KMS-11 (cell line): ENCODE measurements at regions not wholly inside any gene's neighbourhood (a gene's known extent, or its start where the extent isn't known, plus 50 kb on each side); places are given as distances from the start of the nearest gene placed in this dataset.

Experiments
- H2AFZ ChIP-seq: fragments of 200-600 bp; sonication (generic); 2 replicates; pipeline ENCODE4 v1.6.1; 2016; ENCODE audit warnings: antibody characterized with exemption, mixed run types, low read depth
- H3K27ac ChIP-seq: fragments of 200-600 bp; sonication (generic); 2 replicates; pipeline ENCODE4 v1.6.1; 2016; ENCODE audit warnings: mild to moderate bottlenecking, mixed run types
- H3K27me3 ChIP-seq: fragments of 200-600 bp; sonication (generic); 2 replicates; pipeline ENCODE4 v1.6.1; 2017; ENCODE audit warnings: mild to moderate bottlenecking, low read depth, mixed run types, moderate library complexity; ENCODE audit not compliant: insufficient read depth
- H3K36me3 ChIP-seq: fragments of 200-600 bp; sonication (generic); 2 replicates; pipeline ENCODE4 v1.6.1; 2017; ENCODE audit warnings: mild to moderate bottlenecking, mixed run types; ENCODE audit not compliant: insufficient read depth
- H3K4me1 ChIP-seq: fragments of 200-600 bp; sonication (generic); 2 replicates; pipeline ENCODE4 v1.6.1; 2016; ENCODE audit warnings: mild to moderate bottlenecking, low read depth, mixed run types; ENCODE audit not compliant: poor library complexity, severe bottlenecking
- H3K4me2 ChIP-seq: fragments of 200-600 bp; sonication (generic); 2 replicates; pipeline ENCODE4 v1.7.0; 2016; ENCODE audit warnings: mild to moderate bottlenecking, mixed run types
- H3K4me3 ChIP-seq: fragments of 200-600 bp; sonication (generic); IDR thresholded peaks from 2 replicates; pipeline ENCODE4 v1.6.1; 2017; ENCODE audit warnings: low read depth, low read length, mixed read lengths; ENCODE audit not compliant: insufficient read depth
- H3K79me2 ChIP-seq: fragments of 200-600 bp; sonication (generic); 2 replicates; pipeline ENCODE4 v1.6.1; 2016; ENCODE audit warnings: low read depth, mixed run types; ENCODE audit not compliant: insufficient read depth
- H3K9ac ChIP-seq: fragments of 200-600 bp; sonication (generic); 2 replicates; pipeline ENCODE4 v1.6.1; 2016; ENCODE audit warnings: mild to moderate bottlenecking, mixed run types
- H4K20me1 ChIP-seq: fragments of 200-600 bp; sonication (generic); 2 replicates; pipeline ENCODE4 v1.6.1; 2016; ENCODE audit warnings: mild to moderate bottlenecking, mixed run types; ENCODE audit not compliant: insufficient read depth
- CTCF ChIP-seq: fragments of 200-600 bp; sonication (generic); conservative IDR thresholded peaks from 2 replicates; pipeline ENCODE4 v1.6.1; 2017; ENCODE audit warnings: low read depth, mild to moderate bottlenecking, antibody characterized with exemption, low read length, moderate library complexity, mixed read lengths

DNA sequence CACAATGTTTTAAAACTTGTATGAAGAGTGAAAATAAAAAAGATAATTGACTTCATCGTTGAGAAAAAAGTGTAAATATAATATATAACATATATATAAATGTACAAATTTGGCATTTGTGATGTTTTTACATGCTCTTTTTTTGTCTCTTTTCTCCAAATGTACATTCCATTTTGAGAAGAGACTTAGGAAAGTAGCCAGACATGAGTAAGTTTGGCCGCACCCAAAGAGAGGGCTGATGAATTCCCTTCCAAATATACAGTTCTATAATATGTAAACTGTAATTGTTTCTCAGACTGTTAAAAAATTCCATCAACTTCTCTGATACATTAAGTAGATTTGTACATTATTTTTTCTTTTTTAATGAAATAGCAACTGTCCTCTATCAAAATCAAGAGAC is 193.2 kb upstream of the MAP3K1 start:
- Histone ChIP-seq H2AFZ (no peak overlapping the region), H3K4me3 (no peak overlapping the region), H3K36me3 (no peaks in the 10 kb centered on the region), H3K4me2 (no peak overlapping the region), H3K79me2 (no peaks in the 10 kb centered on the region), H4K20me1 (no peaks in the 10 kb centered on the region), H3K27ac (no peak overlapping the region), H3K9ac (no peak overlapping the region), H3K4me1 (no peaks in the 10 kb centered on the region), H3K27me3 (no peaks in the 10 kb centered on the region)
- TF ChIP-seq CTCF = no peak

DNA sequence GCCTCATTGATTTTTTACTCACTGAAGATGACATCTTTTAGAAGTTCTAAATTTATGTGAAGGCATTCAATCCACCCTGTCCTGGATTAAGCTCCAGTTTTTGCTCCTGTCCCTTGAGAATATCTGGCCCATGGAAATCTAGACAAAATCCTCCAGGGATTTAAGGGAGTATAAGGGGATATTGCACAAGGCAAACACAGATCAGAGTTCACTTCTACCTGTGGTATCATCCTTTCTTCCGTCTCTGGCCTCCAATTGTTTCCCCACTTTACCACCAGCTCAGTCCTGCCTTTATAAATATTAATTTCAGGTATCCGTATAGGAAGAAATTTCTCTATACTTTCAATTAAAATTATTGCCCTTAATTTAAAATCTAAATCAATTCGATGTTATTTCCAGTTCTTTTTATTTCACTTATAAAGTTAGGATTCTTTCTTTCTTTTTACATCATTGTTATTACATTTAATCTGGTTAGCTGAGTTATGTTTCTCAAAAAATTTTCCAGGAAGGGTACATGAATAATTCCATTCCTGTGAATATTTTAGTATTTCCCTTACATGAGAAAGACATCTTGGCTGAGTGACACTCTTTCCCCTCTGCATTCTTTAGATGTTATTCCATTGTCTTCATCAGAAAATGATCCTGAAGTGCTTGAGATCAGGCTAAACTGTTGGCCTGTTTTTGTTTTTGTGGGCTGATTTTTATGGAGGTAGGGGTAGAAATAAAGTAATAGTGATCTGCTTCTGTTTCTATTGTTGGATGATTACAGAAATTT is 194.3 kb upstream of the MAP3K1 start:
- no peaks in the 10 kb centered on the region for H3K4me1 ChIP-seq
- no peak overlapping the region for H3K9ac ChIP-seq
- no peak overlapping the region for H2AFZ ChIP-seq
- H3K27ac ChIP-seq = no peak overlapping the region
- H3K27me3 ChIP-seq = no peaks in the 10 kb centered on the region
- H4K20me1 ChIP-seq = no peaks in the 10 kb centered on the region
- H3K79me2 ChIP-seq = no peaks in the 10 kb centered on the region
- H3K36me3 ChIP-seq = no peaks in the 10 kb centered on the region
- no peak overlapping the region for H3K4me2 ChIP-seq
- H3K4me3 ChIP-seq = no peak overlapping the region
- TF ChIP-seq CTCF = no peak

- Histone ChIP-seq H2AFZ (no peak overlapping the region), H3K36me3 (no peaks in the 10 kb centered on the region), H4K20me1 (no peaks in the 10 kb centered on the region), H3K27ac (no peak overlapping the region), H3K4me3 (no peak overlapping the region), H3K4me1 (peaks cover 3% of the 10 kb centered on the region), H3K79me2 (no peaks in the 10 kb centered on the region), H3K4me2 (no peak overlapping the region), H3K9ac (no peak overlapping the region), H3K27me3 (no peaks in the 10 kb centered on the region)
- TF ChIP-seq CTCF = no peak
Observed at GRCh38 chr5:56617998-56618397, 197.4 kb upstream of the MAP3K1 start.

- Histone ChIP-seq H4K20me1 (no peaks in the 10 kb centered on the region), H2AFZ (no peak overlapping the region), H3K27ac (no peak overlapping the region), H3K9ac (no peak overlapping the region), H3K79me2 (no peaks in the 10 kb centered on the region), H3K4me3 (no peak overlapping the region), H3K27me3 (no peaks in the 10 kb centered on the region), H3K4me2 (no peak overlapping the region), H3K4me1 (peaks cover 3% of the 10 kb centered on the region), H3K36me3 (no peaks in the 10 kb centered on the region)
- TF ChIP-seq CTCF = no peak
Observed at GRCh38 chr5:56616454-56617160, 198.7 kb upstream of the MAP3K1 start.
